ENCODE measurements at regions not wholly inside any gene's neighbourhood (a gene's known extent, or its start where the extent isn't known, plus 50 kb on each side); places are given as distances from the start of the nearest gene placed in this dataset.
"Not testable (repeated sequence)": the region's sequence is repeated elsewhere in the genome, so short reads cannot be mapped to it uniquely, and the experiment has no call there.

GRCh38 chr15:22179043-22179442 is 98.7 kb downstream of the OR4M2 start:
- POLR2A ChIA-PET; DNase-seq; H3K4me3 Mint-ChIP-seq; CTCF ChIA-PET; H3K4me1 Mint-ChIP-seq; H3K27me3 Mint-ChIP-seq; H3K36me3 Mint-ChIP-seq (ENCODE audit: low read depth); H3K9me3 Mint-ChIP-seq; H3K27ac Mint-ChIP-seq: not testable (repeated sequence)

GRCh38 chr15:22180611-22181010 is 100.3 kb downstream of the OR4M2 start:
- H3K4me1 Mint-ChIP-seq; H3K36me3 Mint-ChIP-seq (ENCODE audit: low read depth); H3K4me3 Mint-ChIP-seq; POLR2A ChIA-PET; H3K9me3 Mint-ChIP-seq; CTCF ChIA-PET; H3K27ac Mint-ChIP-seq; DNase-seq; H3K27me3 Mint-ChIP-seq: not testable (repeated sequence)

DNA sequence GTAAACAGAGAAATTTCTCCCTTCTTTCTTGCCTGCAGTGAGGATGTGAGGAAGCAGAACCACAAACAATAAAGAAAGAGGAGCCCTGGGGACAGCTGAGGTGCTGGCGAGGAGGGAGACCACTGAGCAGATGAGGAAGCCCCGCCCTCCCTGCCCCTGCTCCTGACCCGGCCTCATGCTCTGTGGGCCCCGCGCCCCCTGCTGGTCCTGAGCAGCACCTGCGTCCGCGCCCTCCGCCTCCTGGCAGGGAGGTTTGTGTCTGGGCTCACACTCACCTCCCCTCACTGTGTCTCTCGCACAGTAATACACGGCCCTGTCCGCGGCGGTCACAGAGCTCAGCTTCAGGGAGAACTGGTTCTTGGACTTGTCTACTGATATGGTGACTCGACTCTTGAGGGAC is 104.4 kb downstream of the OR4M2 start:
- DNase-seq; H3K4me3 Mint-ChIP-seq; H3K27me3 Mint-ChIP-seq; POLR2A ChIA-PET; H3K4me1 Mint-ChIP-seq; CTCF ChIA-PET; H3K36me3 Mint-ChIP-seq (ENCODE audit: low read depth); H3K9me3 Mint-ChIP-seq; H3K27ac Mint-ChIP-seq: not testable (repeated sequence)

GRCh38 chr15:22186846-22187532 is 106.7 kb downstream of the OR4M2 start:
- H3K36me3 Mint-ChIP-seq (ENCODE audit: low read depth); POLR2A ChIA-PET; CTCF ChIA-PET; H3K9me3 Mint-ChIP-seq; H3K4me3 Mint-ChIP-seq; H3K4me1 Mint-ChIP-seq; DNase-seq; H3K27ac Mint-ChIP-seq; H3K27me3 Mint-ChIP-seq: not testable (repeated sequence)

GRCh38 chr15:22191818-22192217 is 111.5 kb downstream of the OR4M2 start:
- H3K27ac Mint-ChIP-seq; H3K27me3 Mint-ChIP-seq; H3K9me3 Mint-ChIP-seq; DNase-seq; H3K4me1 Mint-ChIP-seq; CTCF ChIA-PET; H3K4me3 Mint-ChIP-seq; H3K36me3 Mint-ChIP-seq (ENCODE audit: low read depth); POLR2A ChIA-PET: not testable (repeated sequence)

DNA sequence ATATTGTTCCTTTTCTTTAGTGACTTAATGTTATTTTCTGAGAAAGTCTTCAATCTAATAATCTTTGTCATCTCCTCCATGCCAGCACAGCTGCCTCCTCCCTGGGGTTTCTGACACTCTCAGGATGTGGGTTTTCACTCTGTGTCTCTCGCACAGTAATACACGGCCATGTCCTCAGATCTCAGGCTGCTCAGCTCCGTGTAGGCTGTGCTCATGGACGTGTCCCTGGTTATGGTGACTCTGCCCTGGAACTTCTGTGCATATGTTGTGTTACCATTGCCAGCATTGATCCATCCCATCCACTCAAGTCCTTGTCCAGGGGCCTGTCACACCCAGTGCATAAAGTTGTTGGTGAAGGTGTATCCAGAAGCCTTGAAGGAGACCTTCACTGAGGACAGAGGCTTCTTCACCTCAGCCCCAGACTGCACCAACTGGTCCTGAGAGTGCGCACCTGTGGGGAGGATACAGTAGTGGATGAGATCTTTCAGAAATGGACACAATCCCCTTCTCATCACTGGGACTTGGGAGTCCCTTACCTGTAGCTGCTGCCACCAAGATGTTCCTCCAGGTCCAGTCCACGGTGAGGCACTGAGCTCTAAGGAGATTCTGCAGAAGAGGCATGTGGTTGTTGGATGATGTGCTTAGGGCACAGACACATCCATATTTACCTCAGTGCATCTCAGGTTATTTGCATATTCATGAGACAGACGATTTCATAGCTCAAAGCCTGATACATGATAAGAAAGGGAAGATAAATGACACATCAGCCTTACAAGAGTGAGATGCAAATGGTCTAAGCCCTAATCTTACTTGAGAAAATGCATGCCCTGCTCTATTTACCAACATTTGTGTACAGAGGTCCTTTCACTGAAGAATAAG is 114.7 kb downstream of the OR4M2 start:
- CTCF ChIA-PET; H3K4me1 Mint-ChIP-seq; H3K4me3 Mint-ChIP-seq; H3K9me3 Mint-ChIP-seq; H3K27me3 Mint-ChIP-seq; H3K36me3 Mint-ChIP-seq (ENCODE audit: low read depth); DNase-seq; POLR2A ChIA-PET; H3K27ac Mint-ChIP-seq: not testable (repeated sequence)

GRCh38 chr15:22196423-22196822 is 116.1 kb downstream of the OR4M2 start:
- H3K27ac Mint-ChIP-seq; H3K4me1 Mint-ChIP-seq; CTCF ChIA-PET; H3K4me3 Mint-ChIP-seq; POLR2A ChIA-PET; H3K27me3 Mint-ChIP-seq; DNase-seq; H3K9me3 Mint-ChIP-seq; H3K36me3 Mint-ChIP-seq (ENCODE audit: low read depth): not testable (repeated sequence)

- H3K4me3 Mint-ChIP-seq; H3K4me1 Mint-ChIP-seq; H3K27me3 Mint-ChIP-seq; DNase-seq; H3K27ac Mint-ChIP-seq; H3K9me3 Mint-ChIP-seq; CTCF ChIA-PET; H3K36me3 Mint-ChIP-seq (ENCODE audit: low read depth); POLR2A ChIA-PET: not testable (repeated sequence)
Observed at GRCh38 chr15:22200417-22200816, 120.1 kb downstream of the OR4M2 start.

DNA sequence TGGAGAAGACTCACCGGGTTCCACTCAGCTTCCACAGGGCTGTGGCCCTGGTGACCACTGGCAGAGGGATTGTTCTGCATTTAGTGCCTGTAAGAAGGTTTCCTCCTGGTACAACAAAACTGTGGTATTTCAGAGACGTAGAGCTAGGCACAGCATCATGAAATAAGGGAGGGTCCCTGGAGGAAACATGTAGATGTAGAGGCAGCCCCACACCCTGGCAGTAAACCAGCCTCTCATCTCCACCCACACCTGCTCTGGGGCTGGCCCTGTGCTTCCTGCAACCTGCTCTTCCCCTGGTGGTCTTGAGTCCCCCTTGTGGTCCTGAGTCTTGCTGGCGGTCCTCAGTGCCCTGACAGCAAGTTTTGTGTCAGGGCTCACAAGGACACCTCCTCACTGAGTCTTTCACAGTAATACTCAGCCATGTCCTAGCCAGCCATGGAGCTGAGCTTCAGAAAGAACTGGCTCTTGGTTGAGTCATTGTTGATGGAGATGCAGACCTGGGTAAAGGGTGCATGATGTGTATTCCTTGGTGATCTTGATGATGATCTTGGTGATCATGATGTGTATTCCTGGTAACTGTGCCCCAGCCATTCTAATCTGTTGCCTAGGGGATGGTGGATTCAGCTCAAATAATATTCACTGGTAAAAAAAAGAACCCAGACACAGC is 121.8 kb downstream of the OR4M2 start:
- H3K9me3 Mint-ChIP-seq; H3K4me3 Mint-ChIP-seq; H3K27me3 Mint-ChIP-seq; H3K4me1 Mint-ChIP-seq; CTCF ChIA-PET; H3K27ac Mint-ChIP-seq; POLR2A ChIA-PET; H3K36me3 Mint-ChIP-seq (ENCODE audit: low read depth): not testable (repeated sequence)
- DNase-seq = peak; percentile 5

GRCh38 chr15:22203208-22203607 is 122.9 kb downstream of the OR4M2 start:
- H3K4me3 Mint-ChIP-seq; DNase-seq; H3K9me3 Mint-ChIP-seq; POLR2A ChIA-PET; H3K27me3 Mint-ChIP-seq; H3K4me1 Mint-ChIP-seq; H3K36me3 Mint-ChIP-seq (ENCODE audit: low read depth); H3K27ac Mint-ChIP-seq; CTCF ChIA-PET: not testable (repeated sequence)

GRCh38 chr15:22209086-22209485 is 128.8 kb downstream of the OR4M2 start:
- POLR2A ChIA-PET; DNase-seq; H3K27me3 Mint-ChIP-seq; H3K36me3 Mint-ChIP-seq (ENCODE audit: low read depth); H3K27ac Mint-ChIP-seq; H3K4me1 Mint-ChIP-seq; H3K4me3 Mint-ChIP-seq; CTCF ChIA-PET; H3K9me3 Mint-ChIP-seq: not testable (repeated sequence)

GRCh38 chr15:22222596-22222995 is 142.3 kb downstream of the OR4M2 start:
- peaks cover 12% of the 10 kb centered on the region for H3K27me3 Mint-ChIP-seq
- H3K4me3 Mint-ChIP-seq; H3K9me3 Mint-ChIP-seq; H3K36me3 Mint-ChIP-seq (ENCODE audit: low read depth): not testable (repeated sequence)
- CTCF ChIA-PET = interaction anchor here (1.3 kb wide), 1 partner anchor 1867 kb away, joined by 5 read pairs; no protein-coding TSS in a partner anchor
- H3K4me1 Mint-ChIP-seq = peaks cover 36% of the 10 kb centered on the region
- peak overlapping the region; percentile 96 for H3K27ac Mint-ChIP-seq
- POLR2A ChIA-PET = interaction anchor here (0.6 kb wide), 1 partner anchor 26 kb away, joined by 3 read pairs; no protein-coding TSS in a partner anchor
- peak; percentile 6 for DNase-seq

DNA sequence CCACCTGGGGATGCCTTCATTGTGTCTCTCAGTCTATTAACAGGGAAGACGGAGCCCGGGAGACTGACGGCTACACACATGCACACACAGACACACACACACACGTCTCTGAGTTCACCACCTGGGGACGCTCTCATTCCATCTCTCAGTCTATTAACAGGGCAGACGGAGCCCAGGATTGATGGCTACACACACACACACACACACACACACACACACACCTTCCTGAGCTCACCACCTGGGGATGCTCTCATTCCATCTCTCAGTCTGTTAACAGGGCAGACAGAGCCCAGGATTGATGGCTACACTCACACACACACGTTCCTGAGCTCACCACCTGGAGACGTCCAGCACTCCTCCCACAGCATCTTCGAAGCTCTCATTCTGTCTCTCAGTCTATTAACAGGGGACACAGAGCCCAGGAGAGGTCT is 143.9 kb downstream of the OR4M2 start:
- ChIA-PET CTCF (interaction anchor here (1.2 to 1.7 kb wide), 3 partner anchors 1864 to 1868 kb away, joined by 3 to 6 read pairs (median 3); no protein-coding TSS in a partner anchor), POLR2A (interaction anchor here (0.6 kb wide), 1 partner anchor 53 kb away, joined by 7 read pairs; no protein-coding TSS in a partner anchor)
- Mint-ChIP-seq H3K27me3 (peaks cover 12% of the 10 kb centered on the region), H3K4me3 (no peak overlapping the region), H3K36me3 (ENCODE audit: low read depth) (no peaks in the 10 kb centered on the region), H3K27ac (peak overlapping the region; percentile 58), H3K4me1 (peaks cover 36% of the 10 kb centered on the region), H3K9me3 (no peaks in the 10 kb centered on the region)
- DNase-seq = no peak

Measured in activated CD4-positive, alpha-beta T cell treated with anti-CD3 and anti-CD28 coated beads, Interleukin-2, amount 10 ng/mL, durations not matched to agents 7 days and 5 days (primary cell).